ENCODE measurements at regions not wholly inside any gene's neighbourhood (a gene's known extent, or its start where the extent isn't known, plus 50 kb on each side); places are given as distances from the start of the nearest gene placed in this dataset.

DNA sequence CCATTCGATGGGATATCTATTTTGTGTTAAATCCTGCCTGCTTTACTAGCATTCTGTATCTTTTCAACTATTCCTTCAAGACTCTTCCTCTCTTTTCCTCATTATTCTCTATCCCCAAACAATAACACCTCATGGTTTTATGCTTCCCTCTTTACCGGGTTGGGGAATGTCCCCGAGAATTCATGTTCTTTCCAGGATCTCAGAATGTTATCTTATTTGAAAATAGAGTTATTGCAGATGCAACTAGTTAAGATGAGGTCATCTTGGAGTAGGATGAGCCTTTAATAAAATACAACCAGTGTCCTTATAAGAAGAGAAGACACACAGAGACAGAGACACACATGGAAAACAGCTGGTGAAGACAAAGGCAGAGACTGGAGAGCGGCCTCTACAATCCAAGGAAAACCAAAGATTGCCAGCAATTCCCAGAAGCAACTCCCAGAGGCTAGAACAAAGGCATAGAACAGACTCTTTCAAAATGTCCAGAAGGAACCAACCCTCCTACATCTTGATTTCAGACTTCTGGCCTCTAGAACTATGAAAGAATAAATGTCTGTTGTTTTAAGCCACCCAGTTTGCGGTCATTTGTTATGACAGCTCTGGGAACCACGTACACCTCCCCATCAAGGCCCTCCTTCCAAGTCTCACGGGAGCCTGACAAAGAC, 126.8 kb upstream of the TNFAIP3 start:
- TF ChIP-seq EP300 (IDR thresholded peaks at IDR 0.05) (no peak), CTCF (IDR thresholded peaks at IDR 0.05) (no peak), POLR2A (IDR thresholded peaks at IDR 0.05) (no peak), POLR2AphosphoS5 (IDR thresholded peaks at IDR 0.05) (no peak)
- no peak overlapping the region for H3K27ac ChIP-seq
- H3K4me3 ChIP-seq = no peak overlapping the region
- intact Hi-C loops (cut with DNase I; ENCODE audit: low total_unique reads) = no loop called here
- peaks cover 0 to 10% (median 5%) of the 10 kb centered on the region in 4 donors for H3K4me1 ChIP-seq
- 84 to 87% (median 86%) methylated on average over 7 of the region's 7 CpGs for WGBS, 5 donors
- H3K9me3 ChIP-seq = no peaks in the 10 kb centered on the region
- H3K36me3 ChIP-seq = no peaks in the 10 kb centered on the region
- no peaks in the 10 kb centered on the region for H3K27me3 ChIP-seq
- DNase-seq = no peak

DNA sequence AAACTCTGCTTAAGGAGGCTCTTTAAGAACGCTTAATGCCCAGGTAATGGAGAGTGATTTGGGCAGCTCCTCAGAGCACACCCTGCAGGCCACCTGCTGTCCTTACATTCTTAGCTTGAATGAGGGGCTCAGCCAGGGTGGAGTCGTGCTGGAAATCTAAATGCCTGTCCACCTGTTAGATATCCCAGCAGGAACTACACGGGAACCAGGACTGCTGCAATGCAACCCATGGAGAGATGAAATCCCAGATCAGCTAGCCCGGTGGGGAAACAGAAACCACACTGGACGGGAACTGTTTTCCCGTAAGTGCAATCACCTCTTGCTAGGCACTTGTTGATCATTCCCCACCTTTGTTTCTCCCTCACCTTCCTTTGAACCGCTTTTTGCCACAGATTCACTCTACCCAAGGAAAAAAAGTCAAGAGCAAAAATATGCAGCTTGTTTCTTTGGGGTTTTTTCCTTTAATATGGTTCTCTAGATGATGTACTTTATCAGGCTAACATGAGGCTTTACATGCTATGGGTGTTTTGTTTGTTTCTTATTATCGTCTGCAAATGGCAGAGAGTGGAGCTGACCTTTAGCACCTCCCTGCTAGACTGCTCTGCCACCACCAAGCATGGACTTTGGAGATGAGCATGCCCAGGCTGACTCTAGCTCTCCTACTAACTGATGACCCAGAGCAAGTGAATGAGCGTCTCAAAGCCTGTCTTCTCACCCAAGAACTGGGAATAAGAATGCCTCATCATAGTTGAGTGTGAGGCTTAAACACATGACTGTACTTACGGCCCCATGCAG, 125.9 kb upstream of the TNFAIP3 start:
- no peak for TF ChIP-seq EP300 (IDR thresholded peaks at IDR 0.05)
- no peak for TF ChIP-seq POLR2A (IDR thresholded peaks at IDR 0.05)
- TF ChIP-seq POLR2AphosphoS5 (IDR thresholded peaks at IDR 0.05) = no peak
- no peak for TF ChIP-seq CTCF (IDR thresholded peaks at IDR 0.05)
- H3K4me1 ChIP-seq = peaks cover 0 to 10% (median 5%) of the 10 kb centered on the region in 4 donors
- DNase-seq = no peak
- no peak overlapping the region for H3K27ac ChIP-seq
- intact Hi-C loops (cut with DNase I; ENCODE audit: low total_unique reads) = no loop called here
- H3K4me3 ChIP-seq = no peak overlapping the region
- 76 to 83% (median 79%) methylated on average over 10 of the region's 10 CpGs for WGBS, 5 donors
- H3K36me3 ChIP-seq = no peaks in the 10 kb centered on the region
- H3K27me3 ChIP-seq = no peaks in the 10 kb centered on the region
- H3K9me3 ChIP-seq = no peaks in the 10 kb centered on the region

DNA sequence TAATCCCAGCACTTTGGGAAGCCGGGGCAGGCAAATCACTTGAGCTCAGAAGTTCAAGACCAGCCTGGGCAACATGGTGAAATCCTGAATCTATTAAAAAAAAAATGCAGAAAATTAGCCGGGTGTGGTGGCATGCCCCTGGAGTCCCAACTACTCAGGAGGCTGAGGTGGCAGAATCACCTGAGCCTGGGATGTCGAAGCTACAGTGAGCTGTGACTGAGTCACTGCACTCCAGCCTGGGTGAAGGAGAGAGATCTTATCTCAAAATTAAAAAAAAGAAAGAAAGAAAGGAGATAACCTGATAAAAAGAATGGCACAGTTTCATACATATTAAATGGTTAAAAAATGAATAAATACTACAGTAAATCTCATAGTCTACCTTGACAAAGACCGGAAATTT, 123.6 kb upstream of the TNFAIP3 start:
- Histone ChIP-seq H3K27me3 (no peaks in the 10 kb centered on the region), H3K27ac (no peak overlapping the region), H3K9me3 (no peaks in the 10 kb centered on the region), H3K4me3 (no peak overlapping the region), H3K36me3 (no peaks in the 10 kb centered on the region), H3K4me1 (peaks cover 0 to under 1% (median 0%) of the 10 kb centered on the region in 4 donors)
- intact Hi-C loops (cut with DNase I; ENCODE audit: low total_unique reads) = no loop called here
- 84 to 88% (median 87%) methylated on average over 4 of the region's 4 CpGs for WGBS, 5 donors
- no peak for DNase-seq
- TF ChIP-seq EP300 (IDR thresholded peaks at IDR 0.05) (no peak), CTCF (IDR thresholded peaks at IDR 0.05) (no peak), POLR2AphosphoS5 (IDR thresholded peaks at IDR 0.05) (no peak), POLR2A (IDR thresholded peaks at IDR 0.05) (no peak)

DNA sequence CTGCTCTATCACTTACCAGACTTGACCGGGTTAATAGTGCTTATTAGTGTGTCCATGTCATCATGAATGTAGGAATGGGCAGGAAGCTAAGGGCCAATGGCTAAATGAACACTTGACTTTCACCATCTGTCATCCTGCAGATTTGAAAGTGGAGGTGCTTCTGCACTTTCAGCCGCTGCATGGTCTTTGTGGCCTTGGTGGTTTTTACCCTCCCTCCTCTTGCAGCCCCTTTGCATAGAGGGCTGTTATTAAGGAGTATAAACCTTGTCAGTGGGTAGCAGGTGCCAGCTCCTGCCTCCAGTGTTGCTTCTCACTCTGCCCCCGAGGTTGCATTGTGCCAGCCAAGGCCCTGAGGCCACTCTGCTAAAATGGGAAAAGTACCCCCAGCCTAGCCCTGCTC, 122.2 kb upstream of the TNFAIP3 start:
- H3K4me3 ChIP-seq = no peak overlapping the region
- no peak overlapping the region for H3K27ac ChIP-seq
- no peaks in the 10 kb centered on the region for H3K27me3 ChIP-seq
- H3K36me3 ChIP-seq = no peaks in the 10 kb centered on the region
- TF ChIP-seq CTCF (IDR thresholded peaks at IDR 0.05) (no peak), EP300 (IDR thresholded peaks at IDR 0.05) (no peak), POLR2AphosphoS5 (IDR thresholded peaks at IDR 0.05) (no peak), POLR2A (IDR thresholded peaks at IDR 0.05) (no peak)
- H3K9me3 ChIP-seq = no peaks in the 10 kb centered on the region
- no peak for DNase-seq
- WGBS, 5 donors = 81 to 85% (median 83%) methylated on average over 3 of the region's 3 CpGs
- intact Hi-C loops (cut with DNase I; ENCODE audit: low total_unique reads) = no loop called here
- peaks cover 0 to 4% (median 1%) of the 10 kb centered on the region in 4 donors for H3K4me1 ChIP-seq
